AG09319 (cell line): ENCODE measurements at regions not wholly inside any gene's neighbourhood (a gene's known extent, or its start where the extent isn't known, plus 50 kb on each side); places are given as distances from the start of the nearest gene placed in this dataset.

ENCODE experiments used
- DNase-seq: peaks from one replicate; pipeline ENCODE4 v3.0.0-alpha.2; 2010; ENCODE audit warnings: low read depth; ENCODE audit errors: extremely low read depth
- TF ChIP-seq, protein P1 (sequence below): IDR thresholded peaks from 2 replicates; pipeline ENCODE4 v1.5.1; 2011; ENCODE audit warnings: low read depth, mild to moderate bottlenecking, inconsistent platforms, low read length, moderate library complexity

DNA sequence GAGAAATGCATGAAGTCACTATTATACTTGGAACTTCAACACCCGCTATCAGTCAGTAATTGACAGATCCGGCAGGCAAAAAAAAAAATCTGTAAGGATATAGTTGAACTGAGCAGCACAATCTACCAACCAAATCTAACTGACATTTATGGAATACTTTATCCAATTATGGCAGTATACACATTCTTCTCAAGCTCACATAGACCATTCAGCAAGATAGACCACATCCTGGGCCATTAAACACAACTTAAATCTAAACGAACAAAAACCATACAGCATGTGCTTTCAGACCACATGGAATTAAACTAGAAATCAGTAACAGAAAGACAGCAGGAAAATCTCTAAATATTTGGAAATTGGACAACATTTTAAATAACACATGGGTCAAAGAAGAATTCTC, 112.7 kb downstream of the MPP7 start:
- TF ChIP-seq, protein P1, sequence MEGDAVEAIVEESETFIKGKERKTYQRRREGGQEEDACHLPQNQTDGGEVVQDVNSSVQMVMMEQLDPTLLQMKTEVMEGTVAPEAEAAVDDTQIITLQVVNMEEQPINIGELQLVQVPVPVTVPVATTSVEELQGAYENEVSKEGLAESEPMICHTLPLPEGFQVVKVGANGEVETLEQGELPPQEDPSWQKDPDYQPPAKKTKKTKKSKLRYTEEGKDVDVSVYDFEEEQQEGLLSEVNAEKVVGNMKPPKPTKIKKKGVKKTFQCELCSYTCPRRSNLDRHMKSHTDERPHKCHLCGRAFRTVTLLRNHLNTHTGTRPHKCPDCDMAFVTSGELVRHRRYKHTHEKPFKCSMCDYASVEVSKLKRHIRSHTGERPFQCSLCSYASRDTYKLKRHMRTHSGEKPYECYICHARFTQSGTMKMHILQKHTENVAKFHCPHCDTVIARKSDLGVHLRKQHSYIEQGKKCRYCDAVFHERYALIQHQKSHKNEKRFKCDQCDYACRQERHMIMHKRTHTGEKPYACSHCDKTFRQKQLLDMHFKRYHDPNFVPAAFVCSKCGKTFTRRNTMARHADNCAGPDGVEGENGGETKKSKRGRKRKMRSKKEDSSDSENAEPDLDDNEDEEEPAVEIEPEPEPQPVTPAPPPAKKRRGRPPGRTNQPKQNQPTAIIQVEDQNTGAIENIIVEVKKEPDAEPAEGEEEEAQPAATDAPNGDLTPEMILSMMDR, result no peak
- no peak for DNase-seq

DNA sequence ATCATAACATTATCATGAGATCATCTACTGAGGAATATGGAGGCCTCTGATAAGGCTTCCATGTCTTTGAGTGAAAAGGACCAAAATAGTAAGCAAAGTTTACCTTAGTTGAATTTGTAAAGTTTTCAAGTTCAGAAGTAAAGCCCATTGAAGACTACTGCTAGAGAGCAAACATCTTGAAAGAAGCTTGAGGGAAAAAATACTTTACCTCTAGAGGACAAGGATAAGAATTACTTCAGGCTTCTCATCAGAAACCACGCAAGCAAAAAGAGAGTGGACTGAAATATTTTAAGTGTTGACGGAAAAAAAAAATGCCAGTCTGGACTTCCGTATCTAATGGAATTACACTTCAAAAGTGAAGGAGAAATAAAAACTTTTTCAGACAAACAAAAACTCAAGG, 114.3 kb downstream of the MPP7 start:
- no peak for DNase-seq

GRCh38 chr10:28186887-28187578, 115.8 kb downstream of the MPP7 start:
- TF ChIP-seq, protein P1, result no peak
- DNase-seq, result no peak

More for the DNA sequence above, 114.3 kb downstream of the MPP7 start:
- TF ChIP-seq, protein P1, result no peak

DNA sequence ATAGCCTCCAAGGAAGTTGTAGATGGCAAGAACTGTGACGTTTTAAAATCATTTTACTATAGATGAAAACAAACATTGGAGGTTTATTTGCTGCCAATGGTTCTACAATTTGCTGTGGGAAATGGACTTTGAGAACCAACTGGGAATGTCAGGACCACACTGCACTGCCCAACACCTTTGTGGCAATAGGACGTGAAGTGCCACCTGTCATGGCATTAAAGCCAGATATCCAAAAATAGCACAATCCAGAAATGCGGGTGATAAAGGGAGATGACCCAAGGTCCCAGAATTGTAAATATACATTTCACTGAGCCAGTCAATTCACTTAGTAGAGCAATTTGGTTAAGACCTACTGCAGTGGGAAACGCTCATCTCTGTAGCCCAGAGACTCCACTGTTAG, 116.4 kb downstream of the MPP7 start:
- TF ChIP-seq, protein P1, result no peak
- DNase-seq, result no peak

DNA sequence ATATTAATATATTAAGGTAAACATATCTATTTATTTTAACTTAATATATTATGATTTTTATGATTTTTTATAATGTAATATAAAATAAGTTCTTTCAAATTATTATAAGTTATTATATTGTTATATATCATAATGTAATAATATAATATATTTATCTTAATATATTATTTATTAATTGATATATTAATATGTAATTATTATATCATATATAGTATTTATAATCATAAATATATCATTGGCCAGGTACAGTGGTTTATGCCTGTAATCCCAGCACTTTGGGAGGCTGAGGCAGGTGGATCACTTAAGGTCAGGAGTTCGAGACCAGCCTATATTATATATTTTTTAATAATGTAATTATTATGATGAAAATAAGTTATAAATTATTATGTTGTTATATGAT, 118.1 kb downstream of the MPP7 start:
- TF ChIP-seq, protein P1, result no peak
- no peak for DNase-seq

GRCh38 chr10:28181478-28182096, 121.3 kb downstream of the MPP7 start:
- TF ChIP-seq, protein P1, result no peak
- no peak for DNase-seq

DNA sequence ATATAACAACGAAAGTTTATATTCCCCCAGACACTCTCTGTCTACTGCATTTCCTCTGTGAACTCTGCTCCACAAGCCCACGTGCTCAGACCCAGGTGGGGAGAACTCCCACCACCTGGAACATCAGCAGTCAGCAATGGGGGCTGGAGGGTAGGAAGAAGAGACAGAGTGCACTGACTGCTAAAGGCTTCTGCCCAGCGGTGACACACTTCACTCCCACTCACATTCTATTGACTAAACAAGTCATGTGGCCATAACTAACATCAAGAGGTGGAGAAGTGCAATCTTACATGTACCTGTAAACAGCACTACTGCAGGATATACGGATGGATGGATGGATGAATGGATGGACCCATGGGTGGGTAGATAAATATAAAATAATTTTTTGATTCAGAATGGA, 122.2 kb downstream of the MPP7 start:
- TF ChIP-seq, protein P1, result no peak
- no peak for DNase-seq
